ENCODE measurements at regions not wholly inside any gene's neighbourhood (a gene's known extent, or its start where the extent isn't known, plus 50 kb on each side); places are given as distances from the start of the nearest gene placed in this dataset.

- no peak for TF ChIP-seq CTCF (IDR thresholded peaks at IDR 0.05)
- no peak for TF ChIP-seq POLR2A (IDR thresholded peaks at IDR 0.05)
Observed at GRCh38 chr20:26315054-26315453, 618.4 kb upstream of the ZNF337 start.

All from Peyer's patch (tissue), 4 donors.